H9 (cell line): ENCODE measurements at regions not wholly inside any gene's neighbourhood (a gene's known extent, or its start where the extent isn't known, plus 50 kb on each side); places are given as distances from the start of the nearest gene placed in this dataset.

Experiments
- DNase-seq: peaks from one replicate; pipeline ENCODE4 v3.0.0-alpha.2; 2017
- H2AFZ ChIP-seq: one replicate; pipeline ENCODE4 v1.6.1; 2013; ENCODE audit warnings: mild to moderate bottlenecking, low read length, control low read depth, moderate library complexity
- H2AK5ac ChIP-seq: 2 replicates; pipeline ENCODE4 v1.6.1; 2013; ENCODE audit warnings: low read length, control low read depth, mixed read lengths; ENCODE audit not compliant: insufficient read length
- H2BK120ac ChIP-seq: one replicate; pipeline ENCODE4 v1.6.1; 2013; ENCODE audit warnings: low read depth, mild to moderate bottlenecking, low read length, control low read depth, inconsistent platforms; ENCODE audit not compliant: poor library complexity, severe bottlenecking
- H2BK12ac ChIP-seq: 2 replicates; pipeline ENCODE4 v1.6.1; 2013; ENCODE audit warnings: low read length, control low read depth, mixed read lengths, low read depth; ENCODE audit not compliant: insufficient read length
- H2BK15ac ChIP-seq: 2 replicates; pipeline ENCODE4 v1.6.1; 2013; ENCODE audit warnings: low read depth, low read length, control low read depth
- H2BK20ac ChIP-seq: one replicate; pipeline ENCODE4 v1.6.1; 2013; ENCODE audit warnings: low read depth, mild to moderate bottlenecking, low read length, control low read depth, inconsistent platforms; ENCODE audit not compliant: poor library complexity, severe bottlenecking
- H2BK5ac ChIP-seq: 2 replicates; pipeline ENCODE4 v1.6.1; 2013; ENCODE audit warnings: low read length, control low read depth, mixed read lengths; ENCODE audit not compliant: insufficient read length
- H3K14ac ChIP-seq: 2 replicates; pipeline ENCODE4 v1.6.1; 2013; ENCODE audit warnings: low read length, control low read depth; ENCODE audit not compliant: insufficient read depth
- H3K18ac ChIP-seq: 2 replicates; pipeline ENCODE4 v1.6.1; 2013; ENCODE audit warnings: low read depth, mild to moderate bottlenecking, mixed read lengths, low read length, control low read depth; ENCODE audit not compliant: insufficient read length
- H3K23ac ChIP-seq: 2 replicates; pipeline ENCODE4 v1.6.1; 2013; ENCODE audit warnings: low read length, control low read depth, mixed read lengths, low read depth; ENCODE audit not compliant: insufficient read length
- H3K23me2 ChIP-seq: 2 replicates; pipeline ENCODE4 v1.6.1; 2013; ENCODE audit warnings: low read depth, mild to moderate bottlenecking, mixed read lengths, low read length, control low read depth; ENCODE audit not compliant: insufficient read length, poor library complexity, severe bottlenecking
- H3K27ac ChIP-seq: 2 replicates; pipeline ENCODE4 v1.5.1; 2013; ENCODE audit warnings: low read length, control low read depth, mixed read lengths, low read depth; ENCODE audit not compliant: insufficient read length
- H3K27me3 ChIP-seq: 2 replicates; pipeline ENCODE4 v1.6.1; 2013; ENCODE audit warnings: low read length, control low read depth, inconsistent platforms; ENCODE audit not compliant: insufficient read depth
- H3K4ac ChIP-seq: 2 replicates; pipeline ENCODE4 v1.6.1; 2013; ENCODE audit warnings: low read depth, mild to moderate bottlenecking, control low read depth, inconsistent platforms, low read length, moderate library complexity
- H3K4me1 ChIP-seq: 2 replicates; pipeline ENCODE4 v1.6.1; 2013; ENCODE audit warnings: low read length, control low read depth, inconsistent platforms; ENCODE audit not compliant: insufficient read depth
- H3K4me2 ChIP-seq: 2 replicates; pipeline ENCODE4 v1.6.1; 2013; ENCODE audit warnings: low read length, control low read depth, mixed read lengths; ENCODE audit not compliant: insufficient read length, insufficient read depth
- H3K56ac ChIP-seq: 2 replicates; pipeline ENCODE4 v1.6.1; 2013; ENCODE audit warnings: low read depth, mild to moderate bottlenecking, mixed read lengths, low read length, control low read depth; ENCODE audit not compliant: insufficient read length
- H3K79me1 ChIP-seq: 2 replicates; pipeline ENCODE4 v1.6.1; 2013; ENCODE audit warnings: low read depth, mild to moderate bottlenecking, moderate library complexity, low read length, control low read depth, inconsistent platforms; ENCODE audit not compliant: insufficient read depth, poor library complexity, severe bottlenecking
- H3K79me2 ChIP-seq: 2 replicates; pipeline ENCODE4 v1.6.1; 2013; ENCODE audit warnings: low read length, control low read depth, inconsistent platforms; ENCODE audit not compliant: insufficient read depth
- H3K9ac ChIP-seq: 2 replicates; pipeline ENCODE4 v1.6.1; 2013; ENCODE audit warnings: low read length, control low read depth, mixed read lengths; ENCODE audit not compliant: insufficient read length; ENCODE audit errors: extremely low read depth
- H3K9me3 ChIP-seq: one replicate; pipeline ENCODE4 v1.6.1; 2013; ENCODE audit warnings: low read depth, low read length, inconsistent platforms; ENCODE audit not compliant: control insufficient read depth
- H3T11ph ChIP-seq: one replicate; pipeline ENCODE4 v1.6.1; 2013; ENCODE audit warnings: mild to moderate bottlenecking, low read length, control low read depth, inconsistent platforms
- H4K20me1 ChIP-seq: one replicate; pipeline ENCODE4 v1.6.1; 2013; ENCODE audit not compliant: control insufficient read depth, insufficient read length, insufficient read depth
- H4K5ac ChIP-seq: 2 replicates; pipeline ENCODE4 v1.6.1; 2013; ENCODE audit warnings: low read depth, mild to moderate bottlenecking, mixed read lengths, low read length, control low read depth; ENCODE audit not compliant: insufficient read length
- H4K8ac ChIP-seq: replicated peaks from 2 replicates; pipeline ENCODE4 v1.6.1; 2013; ENCODE audit warnings: low read length, control low read depth, mixed read lengths, low read depth; ENCODE audit not compliant: insufficient read length
- H4K91ac ChIP-seq: 2 replicates; pipeline ENCODE4 v1.6.1; 2013; ENCODE audit warnings: low read depth, mild to moderate bottlenecking, moderate library complexity, mixed read lengths, low read length, control low read depth; ENCODE audit not compliant: insufficient read length
- H3K27ac Mint-ChIP-seq, 3 experiments: 2 replicates in 2 of 3; 3 replicates in 1 of 3; pipeline ENCODE4 v1.8.0; 2020 to 2021; ENCODE audit warnings: mixed read lengths in 3 of 3, mild to moderate bottlenecking in 1 of 3, moderate library complexity in 1 of 3
- H3K27me3 Mint-ChIP-seq: 2 replicates; pipeline ENCODE4 v1.8.0; 2021; ENCODE audit warnings: low read depth, mild to moderate bottlenecking, moderate library complexity, mixed read lengths
- H3K36me3 Mint-ChIP-seq, 3 experiments: 2 replicates in 2 of 3; 3 replicates in 1 of 3; pipeline ENCODE4 v1.8.0; 2020 to 2021; ENCODE audit warnings: low read depth in 3 of 3, mixed read lengths in 3 of 3; ENCODE audit not compliant: insufficient read depth in 1 of 3
- H3K4me1 Mint-ChIP-seq, 2 experiments: 2 replicates each; pipeline ENCODE4 v1.8.0; 2020; ENCODE audit warnings: mixed read lengths in 2 of 2
- H3K4me3 Mint-ChIP-seq, 2 experiments: 2 replicates in 1 of 2; 3 replicates in 1 of 2; pipeline ENCODE4 v1.8.0; 2020 to 2021; ENCODE audit warnings: mild to moderate bottlenecking in 2 of 2, mixed read lengths in 2 of 2, moderate library complexity in 1 of 2
- H3K9me3 Mint-ChIP-seq, 2 experiments: 2 replicates in 1 of 2; 3 replicates in 1 of 2; pipeline ENCODE4 v1.8.0; 2020; ENCODE audit warnings: mild to moderate bottlenecking in 2 of 2, mixed read lengths in 2 of 2, moderate library complexity in 1 of 2
- CTCF ChIP-seq: fragments of 200-600 bp; sonication (generic); conservative IDR thresholded peaks from 3 replicates; pipeline ENCODE4 v1.8.0; 2021; ENCODE audit warnings: antibody characterized with exemption, mild to moderate bottlenecking
- WGBS: extraction: QIAGEN DNeasy Blood & Tissue Kit; methylation state at CpG from one replicate; pipeline ENCODE4 v1.1.7; 2013; ENCODE audit warnings: missing lambda C conversion rate, low lambda C conversion rate, mixed read lengths; ENCODE audit not compliant: insufficient read length; ENCODE audit errors: extremely low coverage; 5-methylcytosine and 5-hydroxymethylcytosine counted together

- Histone ChIP-seq H2BK12ac (no peak overlapping the region), H3K4ac (no peak overlapping the region), H3T11ph (no peak overlapping the region), H2BK5ac (no peak overlapping the region), H4K5ac (no peak overlapping the region), H3K56ac (no peak overlapping the region), H3K4me1 (no peaks in the 10 kb centered on the region), H3K79me1 (no peaks in the 10 kb centered on the region), H3K9ac (no peak overlapping the region), H4K91ac (no peak overlapping the region), H2BK20ac (no peak overlapping the region), H3K27me3 (no peaks in the 10 kb centered on the region), H4K20me1 (no peaks in the 10 kb centered on the region), H2AK5ac (no peak overlapping the region), H2BK15ac (no peak overlapping the region), H3K18ac (no peak overlapping the region), H3K23ac (no peak overlapping the region), H2AFZ (no peak overlapping the region), H3K23me2 (no peaks in the 10 kb centered on the region), H3K27ac (no peak overlapping the region), H3K79me2 (no peaks in the 10 kb centered on the region), H3K14ac (no peak overlapping the region), H4K8ac (no peak overlapping the region), H2BK120ac (no peak overlapping the region), H3K4me2 (no peak overlapping the region), H3K9me3 (no peaks in the 10 kb centered on the region)
- TF ChIP-seq CTCF, result no peak
- Mint-ChIP-seq H3K9me3 (no peaks in the 10 kb centered on the region; a peak in 1 of 5 replicates), H3K36me3 (no peaks in the 10 kb centered on the region), H3K27ac (no peak overlapping the region), H3K27me3 (no peaks in the 10 kb centered on the region), H3K4me3 (no peak overlapping the region), H3K4me1 (no peaks in the 10 kb centered on the region)
- no peak for DNase-seq
- 100% methylated on average over 2 of the region's 7 CpGs for WGBS
Measured at GRCh38 chr6:156016186-156016976, 560.7 kb upstream of the NOX3 start.
